Heart left ventricle (tissue), 16 donors: ENCODE measurements at regions not wholly inside any gene's neighbourhood (a gene's known extent, or its start where the extent isn't known, plus 50 kb on each side); places are given as distances from the start of the nearest gene placed in this dataset.

Experiments
- ATAC-seq, 4 donors: fragments of 200-7000 bp; cut with Tn5 transposase; one replicate each; pipeline ENCODE4 v1.9.1; 2020 to 2022; ENCODE audit warnings: moderate library complexity in 4 of 4, mild to moderate bottlenecking in 3 of 4, moderate number of reproducible peaks in 1 of 4
- DNase-seq, 5 donors: peaks; one replicate each; pipeline ENCODE4 v3.0.0-alpha.2; 2020
- H3K27ac ChIP-seq, 12 donors: fragments of 200-600 bp; sonication (generic) in 4 of 12; one replicate each; pipeline versions ENCODE4 v1.5.0 to v1.8.0; 2016 to 2022; ENCODE audit warnings: mild to moderate bottlenecking in 2 of 12
- H3K27me3 ChIP-seq, 9 donors: fragments of 200-600 bp; sonication (generic) in 2 of 9; one replicate each; pipeline versions ENCODE4 v1.5.1 to v1.8.0; 2016 to 2022; ENCODE audit warnings: mild to moderate bottlenecking in 3 of 9
- H3K36me3 ChIP-seq, 9 donors: fragments of 200-600 bp; sonication (generic) in 2 of 9; one replicate each; pipeline versions ENCODE4 v1.5.0 to v1.8.0; 2018 to 2022; ENCODE audit warnings: mild to moderate bottlenecking in 2 of 9
- H3K4me1 ChIP-seq, 12 donors: fragments of 200-600 bp; sonication (generic) in 4 of 12; one replicate each; pipeline versions ENCODE4 v1.5.0 to v1.8.0; 2016 to 2022; ENCODE audit warnings: mild to moderate bottlenecking in 3 of 12
- H3K4me3 ChIP-seq, 12 donors: fragments of 200-600 bp; sonication (generic) in 4 of 12; one replicate each; pipeline versions ENCODE4 v1.5.0 to v1.8.0; 2017 to 2022; ENCODE audit warnings: mild to moderate bottlenecking in 9 of 12, moderate library complexity in 4 of 12
- H3K9me3 ChIP-seq, 12 donors: fragments of 200-600 bp; sonication (generic) in 4 of 12; one replicate each; pipeline versions ENCODE4 v1.5.0 to v1.8.0; 2016 to 2022; ENCODE audit warnings: mild to moderate bottlenecking in 1 of 12
- POLR2A ChIP-seq, 2 donors: fragments of 450-650 bp; IDR thresholded peaks; one replicate each; pipeline ENCODE4 v1.6.1; 2017; ENCODE audit warnings: antibody characterized with exemption in 2 of 2, mild to moderate bottlenecking in 2 of 2, moderate library complexity in 2 of 2
- WGBS, 4 donors: extraction: QIAGEN DNeasy Blood & Tissue Kit in 2 of 4; methylation state at CpG; one replicate each; pipeline versions ENCODE4 v1.1.5 to v1.1.7; 2013 to 2018; 5-methylcytosine and 5-hydroxymethylcytosine counted together
- intact Hi-C, 10 donors: fragments of 100-400 bp; cut with DNase I; formaldehyde crosslinking; loops; one replicate each; pipeline versions ENCODE4 v1.11.1 to v1.14.2; 2022
- TF ChIP-seq, protein P1 (sequence below), 12 donors: fragments of 200-600 bp; sonication (generic) in 4 of 12; IDR thresholded peaks; one replicate each; pipeline versions ENCODE4 v1.5.0 to v1.8.0; 2018 to 2022; ENCODE audit warnings: antibody characterized with exemption in 12 of 12, mild to moderate bottlenecking in 5 of 12
- donor health status: ischemic (EF 13 %, LVEDD 7.1; RV severe dilation, severe dysfunction).
- donor health status: healthy with polysubstance abuse.
- donor health status: DM: no; HTN: yes; CAD: no.
- donor health status: DM: no; HTN: no; CAD: no.
- donor health status: ischemic (EF 25% LVEDD 6.9; RV normal size, moderate dysfunction).
- donor health status: ischemic (EF 25% LVEDD 5.7; RV mildly dilated, moderate dysfunction).
- donor health status: healthy.
- donor health status: DM: yes; HTN: yes; CAD: no.
- donor health status: ischemic (EF 35%, LVEDD 5.7; RV mildly dilated, moderate dysfunction).
- donor health status: nonischemic (EF 11% LVEDD 7.7; RV severe dilation, severe dysfunction).
- donor health status: DM: yes; HTN: yes; CAD: no.
- donor health status: PGD.
- donor health status: ischemic (EF 29% LVEDD 5.4; RV normal size, mild dysfunction).
- donor health status: nonischemic (EF 23%, LVEDD 6.1; RV moderate dilation, normal function).

DNA sequence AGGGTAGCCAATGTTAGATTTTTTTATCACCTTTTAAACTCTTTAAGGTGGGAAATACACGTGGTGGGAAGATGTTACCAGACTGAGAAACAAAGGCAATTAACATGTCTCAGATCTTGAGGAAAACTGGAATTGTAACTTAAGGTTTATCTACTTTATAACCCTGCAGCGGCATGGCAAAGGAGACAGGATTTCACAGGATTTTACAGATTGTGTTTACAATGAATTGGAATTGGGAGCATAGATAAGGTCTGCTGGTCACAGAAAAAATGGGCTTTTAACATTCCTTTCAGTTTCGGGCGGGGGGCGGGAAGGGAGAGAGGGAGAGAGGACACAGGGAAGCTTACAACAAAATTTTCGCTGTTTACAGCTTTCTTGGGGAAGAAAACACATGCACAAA, 467.5 kb upstream of the CT83 start:
- no peak for DNase-seq
- Histone ChIP-seq H3K36me3 (no peaks in the 10 kb centered on the region), H3K9me3 (no peaks in the 10 kb centered on the region), H3K27ac (no peak overlapping the region), H3K4me3 (no peak overlapping the region), H3K4me1 (no peaks in the 10 kb centered on the region), H3K27me3 (peaks cover 0 to 4% (median 0%) of the 10 kb centered on the region in 9 donors)
- TF ChIP-seq, protein P1, sequence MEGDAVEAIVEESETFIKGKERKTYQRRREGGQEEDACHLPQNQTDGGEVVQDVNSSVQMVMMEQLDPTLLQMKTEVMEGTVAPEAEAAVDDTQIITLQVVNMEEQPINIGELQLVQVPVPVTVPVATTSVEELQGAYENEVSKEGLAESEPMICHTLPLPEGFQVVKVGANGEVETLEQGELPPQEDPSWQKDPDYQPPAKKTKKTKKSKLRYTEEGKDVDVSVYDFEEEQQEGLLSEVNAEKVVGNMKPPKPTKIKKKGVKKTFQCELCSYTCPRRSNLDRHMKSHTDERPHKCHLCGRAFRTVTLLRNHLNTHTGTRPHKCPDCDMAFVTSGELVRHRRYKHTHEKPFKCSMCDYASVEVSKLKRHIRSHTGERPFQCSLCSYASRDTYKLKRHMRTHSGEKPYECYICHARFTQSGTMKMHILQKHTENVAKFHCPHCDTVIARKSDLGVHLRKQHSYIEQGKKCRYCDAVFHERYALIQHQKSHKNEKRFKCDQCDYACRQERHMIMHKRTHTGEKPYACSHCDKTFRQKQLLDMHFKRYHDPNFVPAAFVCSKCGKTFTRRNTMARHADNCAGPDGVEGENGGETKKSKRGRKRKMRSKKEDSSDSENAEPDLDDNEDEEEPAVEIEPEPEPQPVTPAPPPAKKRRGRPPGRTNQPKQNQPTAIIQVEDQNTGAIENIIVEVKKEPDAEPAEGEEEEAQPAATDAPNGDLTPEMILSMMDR (IDR thresholded peaks at IDR 0.05), result no peak
- TF ChIP-seq POLR2A (IDR thresholded peaks at IDR 0.05), result no peak
- no peak for ATAC-seq
- intact Hi-C loops, result no loop called here
- 20 to 38% (median 24%) methylated on average over 6 of the region's 6 CpGs for WGBS, 4 donors

DNA sequence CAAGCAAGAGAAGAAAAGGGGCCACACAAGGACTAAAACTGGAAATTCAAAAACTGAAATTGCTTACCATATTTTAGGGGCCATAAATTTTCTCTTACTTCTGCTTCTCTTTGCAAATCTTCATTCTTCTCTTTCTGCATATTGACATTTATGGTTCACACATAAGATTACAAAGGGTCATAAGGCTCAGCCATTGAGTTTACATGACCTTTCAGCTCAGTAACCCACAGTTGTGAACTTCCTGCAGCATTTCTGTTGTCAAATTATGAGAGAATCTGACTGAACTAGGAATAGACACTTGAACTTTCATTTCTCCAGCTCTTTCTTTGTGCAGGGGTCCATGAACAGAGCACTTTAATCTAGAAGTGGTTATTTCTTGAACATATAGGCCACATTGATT, 434.8 kb upstream of the CT83 start:
- intact Hi-C loops, result no loop called here

DNA sequence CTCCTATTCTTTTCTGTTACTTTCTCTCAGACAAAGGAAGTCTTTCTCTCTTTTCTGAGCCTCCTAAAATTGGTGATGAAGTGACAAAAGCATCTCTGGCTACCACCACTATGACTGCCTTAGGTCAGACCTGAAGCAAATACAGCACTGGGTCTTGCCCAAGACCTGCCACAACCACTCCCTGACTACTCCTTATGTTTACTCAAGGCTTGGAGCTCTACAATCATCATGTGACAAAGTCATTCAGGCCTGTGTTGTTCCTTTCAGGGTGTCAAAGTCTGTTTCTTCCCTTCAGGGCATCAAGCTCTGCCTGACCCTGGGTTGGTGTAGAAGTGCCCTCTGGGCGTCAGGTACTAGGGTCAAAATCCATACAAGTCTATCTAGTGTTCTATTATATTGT, 419.2 kb upstream of the CT83 start:
- no peaks in the 10 kb centered on the region for H3K27me3 ChIP-seq
- TF ChIP-seq POLR2A (IDR thresholded peaks at IDR 0.05), result no peak
- TF ChIP-seq, protein P1 (IDR thresholded peaks at IDR 0.05), result no peak
- H3K4me1 ChIP-seq, result no peaks in the 10 kb centered on the region
- H3K4me3 ChIP-seq, result no peak overlapping the region
- no peak for ATAC-seq
- DNase-seq, result no peak
- H3K27ac ChIP-seq, result no peak overlapping the region
- H3K9me3 ChIP-seq, result peaks cover 0 to 19% (median 0%) of the 10 kb centered on the region in 12 donors
- intact Hi-C loops, result no loop called here
- no peaks in the 10 kb centered on the region for H3K36me3 ChIP-seq
- 42 to 83% (median 79%) methylated on average over 1 of the region's 1 CpG for WGBS, 4 donors

More for the DNA sequence above, 434.8 kb upstream of the CT83 start:
- Histone ChIP-seq H3K9me3 (peaks cover 0 to 6% (median 0%) of the 10 kb centered on the region in 12 donors), H3K27me3 (no peaks in the 10 kb centered on the region), H3K36me3 (no peaks in the 10 kb centered on the region), H3K4me3 (no peak overlapping the region), H3K4me1 (no peaks in the 10 kb centered on the region), H3K27ac (no peak overlapping the region)
- DNase-seq, result no peak
- ATAC-seq, result no peak
- TF ChIP-seq, protein P1 (IDR thresholded peaks at IDR 0.05), result no peak
- no peak for TF ChIP-seq POLR2A (IDR thresholded peaks at IDR 0.05)

DNA sequence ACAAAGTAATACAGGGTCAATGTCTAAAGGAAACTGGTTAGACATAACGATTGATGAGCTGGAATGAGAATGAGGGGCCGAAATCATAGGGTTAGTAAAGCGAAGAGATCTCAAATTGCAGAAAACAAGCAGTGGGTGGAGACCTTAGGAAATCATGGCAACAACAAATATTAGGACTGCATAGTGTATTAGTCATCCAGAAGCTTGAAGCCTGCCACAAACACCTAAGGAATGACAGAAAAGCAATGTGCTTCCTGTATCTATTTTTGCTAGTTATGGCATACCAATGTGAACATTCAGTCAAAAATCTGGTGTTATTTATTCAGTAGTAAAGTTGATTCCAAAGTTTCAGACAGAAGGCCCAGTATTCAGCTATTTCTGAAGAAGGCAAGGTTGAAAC, 410.9 kb upstream of the CT83 start:
- H3K4me1 ChIP-seq, result no peaks in the 10 kb centered on the region
- no peak overlapping the region for H3K4me3 ChIP-seq
- WGBS, 4 donors, result 59 to 70% (median 66%) methylated on average over 3 of the region's 3 CpGs
- no peaks in the 10 kb centered on the region for H3K36me3 ChIP-seq
- no peak for TF ChIP-seq POLR2A (IDR thresholded peaks at IDR 0.05)
- TF ChIP-seq, protein P1 (IDR thresholded peaks at IDR 0.05), result no peak
- H3K27me3 ChIP-seq, result no peaks in the 10 kb centered on the region
- no peak for ATAC-seq
- no peaks in the 10 kb centered on the region for H3K9me3 ChIP-seq
- intact Hi-C loops, result no loop called here
- H3K27ac ChIP-seq, result no peak overlapping the region
- no peak for DNase-seq
